ENCODE measurements at regions not wholly inside any gene's neighbourhood (a gene's known extent, or its start where the extent isn't known, plus 50 kb on each side); places are given as distances from the start of the nearest gene placed in this dataset.
"Not testable (repeated sequence)": the region's sequence is repeated elsewhere in the genome, so short reads cannot be mapped to it uniquely, and the experiment has no call there.

GRCh38 chr9:19896161-19896560 is 107.3 kb upstream of the SLC24A2 start:
- H3K36me3 ChIP-seq = no peaks in the 10 kb centered on the region
- DNase-seq (ENCODE audit: low read depth in 1 of 2, low spot score in 1 of 2) = no peak
- no peaks in the 10 kb centered on the region for H3K4me1 ChIP-seq (ENCODE audit: low read depth)
- H3K4me3 ChIP-seq = no peak overlapping the region
- no peak for TF ChIP-seq CTCF (IDR thresholded peaks at IDR 0.05; ENCODE audit: low read depth, low read length)
- H3K27me3 ChIP-seq = no peaks in the 10 kb centered on the region
- no peak overlapping the region for H3K27ac ChIP-seq
- no peaks in the 10 kb centered on the region for H3K9me3 ChIP-seq (ENCODE audit: low read depth)

GRCh38 chr9:19895578-19895977 is 106.7 kb upstream of the SLC24A2 start:
- DNase-seq (ENCODE audit: low read depth in 1 of 2, low spot score in 1 of 2); H3K4me1 ChIP-seq (ENCODE audit: low read depth); H3K9me3 ChIP-seq (ENCODE audit: low read depth); H3K4me3 ChIP-seq; H3K36me3 ChIP-seq; H3K27ac ChIP-seq; H3K27me3 ChIP-seq: not testable (repeated sequence)

GRCh38 chr9:19895006-19895405 is 106.2 kb upstream of the SLC24A2 start:
- no peak for TF ChIP-seq CTCF (IDR thresholded peaks at IDR 0.05; ENCODE audit: low read depth, low read length)

GRCh38 chr9:19885608-19886007 is 96.8 kb upstream of the SLC24A2 start:
- no peaks in the 10 kb centered on the region for H3K4me1 ChIP-seq (ENCODE audit: low read depth)
- no peak for TF ChIP-seq CTCF (IDR thresholded peaks at IDR 0.05; ENCODE audit: low read depth, low read length)
- no peak overlapping the region for H3K27ac ChIP-seq
- no peaks in the 10 kb centered on the region for H3K36me3 ChIP-seq
- no peaks in the 10 kb centered on the region for H3K9me3 ChIP-seq (ENCODE audit: low read depth)
- DNase-seq (ENCODE audit: low read depth in 1 of 2, low spot score in 1 of 2) = no peak
- no peak overlapping the region for H3K4me3 ChIP-seq
- no peaks in the 10 kb centered on the region for H3K27me3 ChIP-seq

More at GRCh38 chr9:19895006-19895405, 106.2 kb upstream of the SLC24A2 start:
- H3K36me3 ChIP-seq = no peaks in the 10 kb centered on the region
- DNase-seq (ENCODE audit: low read depth in 1 of 2, low spot score in 1 of 2) = peak in 1 of 2 donors; percentile 8
- H3K27ac ChIP-seq = no peak overlapping the region
- no peaks in the 10 kb centered on the region for H3K27me3 ChIP-seq
- H3K4me3 ChIP-seq = no peak overlapping the region
- no peaks in the 10 kb centered on the region for H3K9me3 ChIP-seq (ENCODE audit: low read depth)
- H3K4me1 ChIP-seq (ENCODE audit: low read depth) = no peaks in the 10 kb centered on the region

GRCh38 chr9:19879062-19879461 is 90.2 kb upstream of the SLC24A2 start:
- H3K27ac ChIP-seq = no peak overlapping the region
- H3K9me3 ChIP-seq (ENCODE audit: low read depth) = no peaks in the 10 kb centered on the region
- H3K4me1 ChIP-seq (ENCODE audit: low read depth) = no peaks in the 10 kb centered on the region
- no peak for DNase-seq (ENCODE audit: low read depth in 1 of 2, low spot score in 1 of 2)
- TF ChIP-seq CTCF (IDR thresholded peaks at IDR 0.05; ENCODE audit: low read depth, low read length) = no peak
- no peak overlapping the region for H3K4me3 ChIP-seq
- H3K27me3 ChIP-seq = no peaks in the 10 kb centered on the region
- no peaks in the 10 kb centered on the region for H3K36me3 ChIP-seq

GRCh38 chr9:19876569-19877316 is 87.9 kb upstream of the SLC24A2 start:
- Histone ChIP-seq H3K9me3 (ENCODE audit: low read depth) (no peaks in the 10 kb centered on the region), H3K27me3 (no peaks in the 10 kb centered on the region), H3K4me3 (no peak overlapping the region), H3K27ac (no peak overlapping the region), H3K4me1 (ENCODE audit: low read depth) (no peaks in the 10 kb centered on the region), H3K36me3 (no peaks in the 10 kb centered on the region)
- DNase-seq (ENCODE audit: low read depth in 1 of 2, low spot score in 1 of 2) = no peak
- no peak for TF ChIP-seq CTCF (IDR thresholded peaks at IDR 0.05; ENCODE audit: low read depth, low read length)
